Fibroblast of skin of scalp (primary cell): ENCODE measurements at regions not wholly inside any gene's neighbourhood (a gene's known extent, or its start where the extent isn't known, plus 50 kb on each side); places are given as distances from the start of the nearest gene placed in this dataset.
"Not testable (repeated sequence)": the region's sequence is repeated elsewhere in the genome, so short reads cannot be mapped to it uniquely, and the experiment has no call there.

Experiments
- DNase-seq: peaks from one replicate; pipeline ENCODE4 v3.0.0-alpha.2; 2013

GRCh38 chr9:26664087-26664773, 228.4 kb downstream of the CAAP1 start:
- not testable (repeated sequence) for DNase-seq

GRCh38 chr9:26662476-26662875, 230.1 kb downstream of the CAAP1 start:
- no peak for DNase-seq

- DNase-seq: no peak
These were observed 234.1 kb downstream of the CAAP1 start for GRCh38 chr9:26658476-26658875.

- DNase-seq: no peak
These were observed 234.6 kb downstream of the CAAP1 start for GRCh38 chr9:26657958-26658357.

GRCh38 chr9:26656003-26656870, 236.4 kb downstream of the CAAP1 start:
- DNase-seq: peak; percentile 17

GRCh38 chr9:26655166-26655565, 237.4 kb downstream of the CAAP1 start:
- DNase-seq: no peak

- no peak for DNase-seq
These were observed 242.3 kb downstream of the CAAP1 start for GRCh38 chr9:26650325-26650724.

GRCh38 chr9:26643826-26644225, 248.8 kb downstream of the CAAP1 start:
- no peak for DNase-seq

- no peak for DNase-seq
These were observed 252.8 kb downstream of the CAAP1 start for GRCh38 chr9:26639761-26640160.

GRCh38 chr9:26637101-26637500, 255.5 kb downstream of the CAAP1 start:
- DNase-seq: no peak

GRCh38 chr9:26613851-26614350, 278.7 kb downstream of the CAAP1 start:
- peak; percentile 2 for DNase-seq

GRCh38 chr9:26612211-26612610, 280.4 kb downstream of the CAAP1 start:
- no peak for DNase-seq

- DNase-seq: no peak
These were observed 285.8 kb downstream of the CAAP1 start for GRCh38 chr9:26606756-26607155.

GRCh38 chr9:26605367-26605766, 287.2 kb downstream of the CAAP1 start:
- DNase-seq: no peak

GRCh38 chr9:26604076-26604662, 288.4 kb downstream of the CAAP1 start:
- DNase-seq: no peak

- DNase-seq: no peak
These were observed 289.0 kb downstream of the CAAP1 start for GRCh38 chr9:26603617-26604016.

GRCh38 chr9:26597542-26598149, 295.0 kb downstream of the CAAP1 start:
- DNase-seq: no peak

- DNase-seq: no peak
These were observed 313.5 kb downstream of the CAAP1 start for GRCh38 chr9:26579056-26579455.

GRCh38 chr9:26574898-26575440, 317.6 kb downstream of the CAAP1 start:
- DNase-seq: no peak

GRCh38 chr9:26574256-26574655, 318.3 kb downstream of the CAAP1 start:
- DNase-seq: no peak

- DNase-seq: no peak
These were observed 324.6 kb downstream of the CAAP1 start for GRCh38 chr9:26567976-26568375.

GRCh38 chr9:26566141-26566540, 326.5 kb downstream of the CAAP1 start:
- DNase-seq: no peak

- no peak for DNase-seq
These were observed 327.5 kb downstream of the CAAP1 start for GRCh38 chr9:26565118-26565517.
